GM18507 (cell line): ENCODE measurements at regions not wholly inside any gene's neighbourhood (a gene's known extent, or its start where the extent isn't known, plus 50 kb on each side); places are given as distances from the start of the nearest gene placed in this dataset.

Experiments used
- DNase-seq: peaks from one replicate; pipeline ENCODE4 v3.0.0; 2011; ENCODE audit warnings: low read depth; ENCODE audit not compliant: insufficient read length; ENCODE audit errors: extremely low spot score
- FAIRE-seq: peaks from 2 replicates; lab custom pipeline; 2011; peaks lifted over from hg19 to GRCh38; lab: Jason Lieb, UNC

- DNase-seq (no peak), FAIRE-seq (no peak)
Observed at GRCh38 chr19:30783212-30783611, 411.0 kb downstream of the ZNF536 start.

- DNase-seq (no peak), FAIRE-seq (no peak)
Observed at GRCh38 chr19:30781519-30781918, 409.3 kb downstream of the ZNF536 start.

DNA sequence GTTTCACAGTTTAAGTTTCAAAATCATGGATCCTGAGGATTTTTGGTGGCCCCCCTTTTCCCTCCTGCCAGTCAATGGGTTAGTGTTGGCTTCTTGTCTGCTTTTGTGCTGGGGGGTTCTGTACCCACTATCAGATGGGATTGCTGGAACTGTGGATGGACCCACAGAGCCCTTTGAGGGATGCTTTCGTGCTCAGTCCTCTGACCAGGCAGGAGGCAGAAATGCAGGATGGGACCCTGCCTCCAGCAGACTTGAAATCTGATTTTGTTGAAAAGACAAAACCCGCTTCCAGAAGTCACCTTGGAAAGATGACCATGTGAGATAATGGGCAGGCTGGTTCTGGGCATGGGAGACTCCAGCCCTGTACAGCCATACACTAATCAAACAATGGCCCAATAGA lies 408.9 kb downstream of the ZNF536 start:
- FAIRE-seq (no peak), DNase-seq (no peak)

DNA sequence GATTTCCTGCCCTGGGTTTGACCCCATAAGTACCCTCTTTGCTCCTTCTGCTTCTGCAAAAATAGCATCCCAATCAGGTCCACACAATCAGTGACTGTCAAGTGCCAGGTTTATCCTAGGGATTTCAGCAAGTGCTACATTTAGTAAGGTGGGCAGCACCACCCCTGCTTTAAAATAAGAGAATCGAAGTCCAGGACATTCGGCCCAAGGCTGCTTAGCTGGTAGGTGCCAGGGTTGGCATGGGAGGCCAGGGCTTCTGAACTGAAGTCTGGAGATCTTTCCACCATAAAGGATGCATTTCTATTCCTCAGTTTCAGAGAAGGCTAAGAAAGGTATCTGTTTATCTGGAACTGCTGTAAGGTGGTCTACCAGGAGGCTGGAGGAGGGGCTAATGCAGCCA lies 408.3 kb downstream of the ZNF536 start:
- FAIRE-seq (no peak), DNase-seq (no peak)

- DNase-seq (no peak), FAIRE-seq (no peak)
Observed at GRCh38 chr19:30780032-30780431, 407.8 kb downstream of the ZNF536 start.

DNA sequence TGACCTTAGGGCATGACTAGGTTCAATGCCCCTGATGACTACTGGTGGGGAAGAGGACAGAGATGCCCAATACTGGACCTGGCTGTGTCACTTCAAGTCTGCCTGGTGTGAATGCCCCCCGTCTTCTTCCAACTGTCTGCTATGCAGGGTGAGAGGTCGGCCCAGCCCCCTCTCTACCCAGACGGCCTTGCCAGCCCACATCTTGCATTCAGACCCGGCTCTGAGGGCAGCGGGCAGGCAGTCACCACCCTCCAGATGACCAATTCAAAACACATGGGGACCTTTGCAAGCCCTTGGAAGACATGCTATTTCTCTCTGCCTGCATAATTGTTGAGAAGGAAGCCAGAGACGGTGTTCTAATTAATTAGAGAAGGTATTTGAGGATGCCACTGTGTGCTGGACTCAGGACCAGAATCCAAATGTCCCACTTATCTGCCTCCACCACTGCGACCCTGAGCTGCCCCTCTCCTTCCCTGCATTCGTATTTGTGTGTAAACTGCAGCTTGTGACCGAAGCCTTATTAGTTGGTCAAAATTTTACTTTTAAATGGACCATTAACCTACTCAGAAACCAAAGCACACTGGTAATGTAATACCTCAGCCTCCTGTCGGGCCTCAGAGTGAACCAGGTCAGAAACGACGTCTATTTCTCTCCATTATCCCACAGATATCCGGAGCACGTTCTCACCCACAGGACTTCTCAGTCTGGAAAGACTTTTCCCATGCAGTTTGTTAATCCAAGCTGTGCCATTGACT lies 407.0 kb downstream of the ZNF536 start:
- no peak for DNase-seq
- FAIRE-seq = no peak

DNA sequence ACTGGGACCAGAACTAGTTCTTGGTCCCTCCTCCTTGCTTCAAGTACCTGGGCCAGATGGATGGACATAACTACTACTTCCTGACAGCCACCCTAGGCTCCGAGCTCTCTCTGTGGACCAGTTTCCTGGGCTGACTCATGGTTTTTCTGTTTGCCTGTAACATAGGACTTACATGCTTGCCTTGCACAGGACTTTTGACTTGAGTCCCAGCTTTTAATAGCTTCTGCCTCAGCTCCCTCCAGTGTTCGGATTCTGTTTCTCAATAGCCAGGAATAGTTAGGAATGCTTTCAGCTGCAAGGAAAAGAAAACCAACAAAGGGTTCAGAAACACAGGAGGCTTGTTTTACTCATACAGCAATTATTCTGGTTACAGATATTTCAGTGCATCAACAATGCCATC lies 405.9 kb downstream of the ZNF536 start:
- FAIRE-seq (no peak), DNase-seq (no peak)

GRCh38 chr19:30775956-30776355 lies 403.8 kb downstream of the ZNF536 start:
- FAIRE-seq (no peak), DNase-seq (no peak)

DNA sequence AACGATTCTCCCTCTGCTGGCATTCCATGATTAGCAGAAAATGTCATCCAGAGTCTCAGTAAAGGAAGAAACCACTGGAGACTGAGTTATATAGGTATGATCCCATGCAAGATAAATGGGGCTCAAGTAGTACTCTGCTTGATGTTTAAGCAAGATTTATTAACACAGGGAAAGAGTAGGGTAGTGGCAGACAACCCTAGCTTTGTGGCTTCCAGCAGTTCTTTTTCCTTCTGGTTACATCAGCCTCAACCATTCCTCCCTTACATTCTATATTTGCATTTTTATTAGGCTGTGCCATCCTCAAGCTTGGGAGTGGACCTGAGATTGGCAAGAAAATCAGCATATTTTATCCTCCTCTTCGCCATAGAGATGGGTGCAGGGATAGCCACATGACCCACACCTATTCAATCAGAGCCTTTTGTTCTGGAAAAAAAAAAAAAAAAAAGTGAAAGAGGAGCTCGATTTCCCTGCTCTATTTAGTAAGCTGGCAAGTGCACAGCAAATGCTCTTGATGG lies 402.1 kb downstream of the ZNF536 start:
- DNase-seq = no peak
- FAIRE-seq = no peak

DNA sequence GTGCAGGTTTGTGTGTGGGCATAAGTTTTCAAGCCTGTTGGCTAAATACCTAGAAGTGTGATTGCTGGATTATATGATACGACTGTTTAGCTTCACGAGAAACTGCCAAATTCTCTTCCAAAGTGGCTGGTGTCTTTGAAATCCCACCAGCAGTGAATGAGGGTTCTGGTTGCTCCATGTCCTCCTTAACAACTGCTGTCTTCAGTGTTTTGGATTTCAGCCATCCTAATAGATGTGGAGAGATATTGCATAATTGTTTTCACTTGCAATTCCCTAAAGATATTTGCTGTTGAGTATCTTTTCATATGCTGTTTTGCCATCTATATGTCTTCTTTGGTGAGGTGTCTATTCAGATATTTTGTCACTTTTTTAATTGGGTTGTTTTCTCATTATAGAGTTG lies 390.5 kb downstream of the ZNF536 start:
- DNase-seq (no peak), FAIRE-seq (no peak)

DNA sequence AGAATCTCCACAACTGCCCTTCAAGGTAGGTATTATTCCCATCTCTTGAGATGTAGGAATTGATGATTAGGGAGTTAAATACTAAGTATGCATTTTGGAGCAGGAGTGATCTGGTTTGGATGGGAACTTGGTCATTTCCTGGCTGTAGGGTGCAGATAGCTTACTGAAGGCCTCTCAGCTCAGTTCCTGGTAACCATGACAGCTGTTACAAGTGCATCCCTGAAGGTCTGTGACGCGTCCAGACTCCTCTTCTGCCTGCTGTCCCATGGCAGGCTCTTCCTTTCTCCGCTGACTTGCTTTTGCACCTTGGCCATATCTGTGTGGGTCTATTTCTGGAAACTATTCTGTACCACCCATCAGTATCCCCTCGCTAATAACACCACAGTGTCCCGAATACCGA lies 387.8 kb downstream of the ZNF536 start:
- FAIRE-seq (no peak), DNase-seq (no peak)

- no peak for FAIRE-seq
- no peak for DNase-seq
Observed at GRCh38 chr19:30757837-30758617, 385.8 kb downstream of the ZNF536 start.

DNA sequence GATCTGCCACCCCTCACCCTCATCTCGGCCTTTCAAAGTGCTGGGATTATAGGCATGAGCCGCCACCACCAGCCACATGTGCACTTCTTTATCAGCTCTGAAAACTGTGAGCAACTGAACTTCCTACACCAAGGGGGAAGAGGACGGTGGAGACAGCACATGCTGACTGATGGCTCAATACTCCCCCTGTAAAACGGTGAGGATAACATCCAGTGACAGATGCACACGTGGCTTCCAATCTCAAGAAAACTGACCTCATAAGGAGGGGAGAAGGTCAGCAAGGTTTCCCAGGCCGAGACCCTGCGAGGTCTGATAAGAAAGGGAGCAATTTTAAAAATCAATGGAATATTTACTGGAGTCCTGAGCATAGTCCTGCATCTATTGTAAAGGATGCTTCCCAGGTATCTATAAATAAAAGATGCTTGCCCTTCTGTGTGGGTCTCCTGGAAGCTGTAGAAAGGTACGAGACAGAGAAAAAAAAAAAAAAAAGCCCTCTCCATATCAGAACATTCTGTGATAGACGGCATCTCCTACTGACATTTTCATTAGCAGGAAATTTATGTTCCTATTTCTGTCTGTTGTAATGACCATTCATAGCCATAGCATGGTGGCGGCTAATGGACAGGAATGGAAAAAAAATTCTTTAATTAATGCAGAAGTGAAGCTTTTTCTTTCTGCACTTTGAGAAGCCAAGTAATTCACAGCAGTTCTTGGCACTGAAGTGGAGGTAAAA lies 385.1 kb downstream of the ZNF536 start:
- FAIRE-seq (no peak), DNase-seq (no peak)

DNA sequence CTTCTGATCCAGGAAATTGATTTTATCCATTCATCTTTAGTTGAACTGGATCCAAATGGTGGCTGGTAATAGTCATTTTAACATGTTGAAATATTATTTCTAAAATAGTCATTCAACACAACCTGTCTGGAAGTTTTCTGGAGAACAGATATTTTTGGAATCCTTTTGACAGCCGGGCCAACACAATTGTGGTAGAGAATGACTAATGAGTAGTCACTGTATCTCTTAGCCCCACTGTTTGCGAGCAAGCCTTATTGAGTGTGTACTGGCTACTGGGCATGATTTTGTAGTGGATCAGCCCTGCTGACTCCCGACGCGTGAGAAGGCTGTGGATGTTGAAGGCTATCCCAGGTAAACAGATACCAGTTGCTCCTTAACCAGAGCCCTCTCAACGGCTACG lies 383.4 kb downstream of the ZNF536 start:
- FAIRE-seq = no peak
- DNase-seq = no peak

DNA sequence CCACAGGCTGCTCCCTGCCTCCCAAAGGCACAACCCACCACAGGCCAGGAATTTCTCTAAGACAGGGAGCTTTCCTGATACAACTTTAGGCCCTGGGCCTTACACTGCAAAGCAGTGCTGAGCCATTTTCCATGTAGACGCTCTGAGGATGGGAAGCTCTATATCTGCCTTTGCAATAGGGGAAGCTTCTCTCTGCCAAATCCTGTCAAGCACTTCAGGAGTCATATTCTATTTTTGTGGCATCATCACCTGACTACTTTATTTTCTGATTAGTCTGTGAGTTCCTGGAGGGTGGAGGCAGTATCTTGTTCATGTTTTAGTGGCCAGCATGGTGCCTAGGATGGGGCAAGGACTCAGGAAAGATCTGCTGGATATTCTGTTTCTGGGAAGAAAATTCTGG lies 382.0 kb downstream of the ZNF536 start:
- no peak for FAIRE-seq
- DNase-seq = no peak

DNA sequence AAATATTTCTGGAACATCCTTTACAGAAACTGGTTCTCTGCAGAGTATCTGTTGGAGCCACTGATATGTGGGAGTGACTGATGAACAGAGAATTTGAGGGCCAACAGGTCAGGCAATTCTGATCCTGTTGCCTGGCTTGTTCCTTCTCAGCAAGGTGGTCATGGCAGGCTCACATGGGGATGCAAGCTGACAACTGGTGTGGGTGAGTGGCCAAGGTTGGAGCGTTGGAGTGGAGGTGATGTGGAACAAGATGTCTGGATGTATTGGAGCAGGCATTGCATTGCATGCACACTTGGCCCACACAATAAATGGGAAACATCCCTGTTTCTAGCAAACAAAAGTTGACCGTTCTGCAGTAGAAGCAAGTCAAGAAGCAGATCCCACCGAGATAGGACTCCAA lies 380.7 kb downstream of the ZNF536 start:
- no peak for DNase-seq
- FAIRE-seq = no peak

DNA sequence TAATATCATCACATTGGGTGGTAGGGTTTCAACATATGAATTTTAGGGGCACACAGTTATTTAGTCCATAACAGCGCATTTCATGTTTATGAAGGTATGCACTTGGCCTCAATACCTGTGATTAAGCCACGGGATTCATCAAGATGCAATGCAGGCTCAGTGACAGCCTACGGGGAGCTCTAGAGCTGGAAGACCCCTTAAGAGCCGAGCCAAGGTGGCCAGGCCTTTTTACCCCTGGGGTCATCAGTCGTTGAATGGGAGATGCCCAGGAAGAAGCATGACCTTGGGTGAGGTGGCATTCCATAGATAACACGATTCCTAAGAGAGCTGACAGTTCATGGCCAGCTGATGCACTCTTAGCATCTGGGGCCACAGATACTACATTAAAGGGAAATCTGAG lies 380.0 kb downstream of the ZNF536 start:
- no peak for FAIRE-seq
- DNase-seq = no peak

- no peak for FAIRE-seq
- no peak for DNase-seq
Observed at GRCh38 chr19:30745476-30745985, 373.3 kb downstream of the ZNF536 start.

DNA sequence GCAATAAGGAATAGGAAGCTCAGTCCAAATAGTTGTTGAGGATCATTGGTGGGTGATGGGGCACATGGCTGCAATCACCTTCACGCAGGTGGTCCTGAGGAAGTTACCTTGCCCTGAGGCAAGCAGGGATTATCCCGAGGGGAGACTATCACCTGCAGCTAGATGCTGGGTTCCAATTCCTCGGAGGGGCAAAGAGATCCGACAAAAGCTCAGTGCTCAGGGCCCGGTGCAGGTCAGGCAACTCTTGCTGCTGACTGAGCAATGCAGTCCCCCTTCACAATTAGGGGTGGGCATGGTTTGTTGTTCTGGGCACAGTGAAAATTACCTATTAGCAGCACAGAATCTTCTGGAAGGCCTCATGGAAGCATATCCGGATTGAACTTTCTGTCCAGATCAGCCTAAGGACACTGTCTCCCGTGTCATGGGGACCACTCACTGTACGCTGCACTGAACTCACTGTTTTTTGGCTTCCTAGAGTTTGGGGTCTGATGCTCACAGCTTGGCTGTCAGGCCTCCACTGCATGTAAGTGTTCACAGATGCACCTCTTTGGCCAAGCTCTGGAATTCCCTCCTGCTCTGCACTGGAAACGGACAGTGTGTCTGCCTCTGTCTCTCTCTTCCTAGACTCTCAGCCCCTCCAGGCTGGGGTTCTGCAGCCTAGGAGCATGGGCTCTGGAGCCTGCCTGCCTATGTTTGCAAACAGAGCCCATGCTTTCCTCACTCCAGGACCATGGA lies 372.7 kb downstream of the ZNF536 start:
- FAIRE-seq = no peak
- no peak for DNase-seq
